ENCODE measurements at regions not wholly inside any gene's neighbourhood (a gene's known extent, or its start where the extent isn't known, plus 50 kb on each side); places are given as distances from the start of the nearest gene placed in this dataset.
"Not testable (repeated sequence)": the region's sequence is repeated elsewhere in the genome, so short reads cannot be mapped to it uniquely, and the experiment has no call there.

- DNase-seq (ENCODE audit: low spot score), result peak; percentile 86
Observed at GRCh38 chr5:9799606-9800005, 169.5 kb upstream of the TAS2R1 start.

DNA sequence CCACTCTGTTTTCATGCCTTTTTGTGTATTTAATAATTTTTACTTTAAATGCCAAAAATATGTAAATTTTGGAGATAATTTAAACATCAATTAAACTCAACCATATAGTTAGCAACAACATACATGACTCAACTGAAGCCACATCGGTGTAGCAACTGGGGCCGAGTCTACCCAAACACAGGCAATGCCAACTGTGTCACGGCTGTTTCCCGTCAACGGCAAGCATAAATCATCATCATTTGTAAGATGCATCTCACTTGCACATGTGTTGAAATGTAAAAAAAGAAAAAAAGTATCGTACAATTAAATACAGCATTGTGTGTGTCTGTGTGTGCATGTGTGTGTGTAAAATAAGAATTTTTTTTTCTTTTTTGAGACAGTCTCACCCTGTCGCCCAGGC is 160.1 kb upstream of the TAS2R1 start:
- DNase-seq (ENCODE audit: low spot score), result no peak

GRCh38 chr5:9789777-9790176 is 159.6 kb upstream of the TAS2R1 start:
- DNase-seq (ENCODE audit: low spot score), result peak; percentile 66

DNA sequence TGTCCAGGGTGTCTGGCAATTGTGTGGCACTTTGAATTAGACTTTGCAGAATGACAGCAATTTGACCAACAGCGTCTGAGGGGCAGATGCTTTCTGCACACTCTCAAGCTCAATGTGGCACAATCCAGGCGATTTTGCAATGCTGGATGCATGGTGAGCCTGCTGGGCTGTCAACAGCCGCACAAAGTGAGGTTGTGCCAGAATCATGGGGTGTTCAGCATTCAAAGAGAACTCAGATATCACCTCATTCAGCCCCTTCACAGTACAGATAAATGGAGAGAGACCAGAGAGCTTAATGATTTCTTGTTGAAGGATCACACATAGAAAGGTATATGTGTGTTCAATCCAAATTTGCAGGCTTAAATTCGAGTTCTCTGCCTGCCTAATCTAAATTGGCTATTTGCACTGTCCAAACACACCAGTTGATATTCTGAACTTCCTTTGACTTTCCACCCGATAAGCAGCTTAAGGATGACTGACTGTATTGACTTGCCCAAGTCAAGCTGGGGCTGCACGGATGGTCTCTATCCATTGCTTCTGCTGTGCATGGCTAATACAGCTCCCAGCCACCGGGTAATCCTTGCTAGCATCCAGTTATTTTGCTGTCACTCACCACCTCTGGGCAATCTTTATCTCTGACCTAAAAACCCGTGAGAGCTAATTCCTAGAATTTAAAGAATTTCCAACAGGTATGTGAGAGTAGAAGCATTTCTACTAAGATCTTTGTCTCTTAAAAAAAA is 157.9 kb upstream of the TAS2R1 start:
- DNase-seq (ENCODE audit: low spot score), result peak; percentile 33

- DNase-seq (ENCODE audit: low spot score), result no peak
Observed at GRCh38 chr5:9786380-9787360, 156.5 kb upstream of the TAS2R1 start.

- DNase-seq (ENCODE audit: low spot score), result no peak
Observed at GRCh38 chr5:9785751-9786150, 155.6 kb upstream of the TAS2R1 start.

DNA sequence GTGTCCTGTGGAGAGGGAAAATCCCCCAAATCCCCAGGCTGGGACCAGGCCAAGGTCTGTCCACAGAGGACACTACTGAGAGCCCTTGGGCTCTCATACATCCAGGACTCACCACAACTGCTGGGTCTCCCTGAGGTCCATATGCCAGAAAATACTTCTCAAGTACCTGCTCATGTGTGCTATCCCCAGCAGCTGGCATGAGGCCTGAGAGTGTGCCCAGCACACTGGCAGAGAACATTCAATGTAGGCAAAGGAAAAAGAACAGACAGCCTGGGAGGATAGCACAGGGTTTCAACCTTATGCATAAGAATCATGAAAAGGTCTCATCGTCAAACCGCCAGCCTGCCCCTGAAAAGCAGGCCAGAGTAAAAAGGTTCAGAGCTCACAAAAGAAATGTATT is 154.1 kb upstream of the TAS2R1 start:
- no peak for DNase-seq (ENCODE audit: low spot score)

GRCh38 chr5:9782826-9783560 is 152.8 kb upstream of the TAS2R1 start:
- DNase-seq (ENCODE audit: low spot score), result peak; percentile 98

- peak; percentile 50 for DNase-seq (ENCODE audit: low spot score)
Observed at GRCh38 chr5:9781890-9782289, 151.7 kb upstream of the TAS2R1 start.

- no peak for DNase-seq (ENCODE audit: low spot score)
Observed at GRCh38 chr5:9781275-9781674, 151.1 kb upstream of the TAS2R1 start.

DNA sequence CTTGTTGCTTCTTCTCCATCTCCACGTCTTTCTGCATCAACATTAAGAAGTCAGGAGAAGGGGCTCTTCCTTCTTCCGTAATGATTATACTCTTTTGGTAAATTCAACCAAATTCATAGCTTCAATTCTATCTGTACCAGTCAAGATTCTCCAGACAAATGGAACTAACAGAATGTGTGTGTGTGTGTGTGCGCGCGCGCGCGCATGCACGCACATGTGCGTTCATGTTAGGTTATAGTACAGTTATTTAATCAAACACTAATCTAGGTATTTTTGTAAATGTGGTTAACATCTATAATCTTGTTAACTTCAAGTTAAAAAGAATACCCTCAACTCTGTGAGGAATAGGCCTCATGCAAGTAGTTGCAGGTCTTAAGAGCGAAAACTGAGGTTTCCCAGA is 150.3 kb upstream of the TAS2R1 start:
- no peak for DNase-seq (ENCODE audit: low spot score)

- no peak for DNase-seq (ENCODE audit: low spot score)
Observed at GRCh38 chr5:9776525-9776924, 146.4 kb upstream of the TAS2R1 start.

DNA sequence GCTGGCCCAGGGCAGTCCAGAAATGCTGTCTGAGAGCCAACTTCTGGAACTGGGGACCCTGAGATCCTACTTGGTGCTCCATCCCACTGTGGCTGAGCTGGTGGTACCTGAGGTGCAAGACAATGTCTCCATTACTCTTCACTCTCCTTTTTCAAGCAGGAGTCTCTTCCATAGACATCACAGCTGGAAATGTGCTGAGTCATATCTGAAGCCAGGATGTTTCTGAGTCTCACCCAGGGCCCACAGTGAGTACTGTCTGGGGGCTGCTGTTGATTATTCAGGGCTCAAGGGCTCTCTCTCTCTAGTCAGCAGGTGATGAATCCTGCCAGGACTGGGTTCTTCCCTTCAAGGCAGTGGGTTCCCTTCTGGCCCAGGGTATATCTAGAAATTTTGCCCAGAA is 145.2 kb upstream of the TAS2R1 start:
- no peak for DNase-seq (ENCODE audit: low spot score)

DNA sequence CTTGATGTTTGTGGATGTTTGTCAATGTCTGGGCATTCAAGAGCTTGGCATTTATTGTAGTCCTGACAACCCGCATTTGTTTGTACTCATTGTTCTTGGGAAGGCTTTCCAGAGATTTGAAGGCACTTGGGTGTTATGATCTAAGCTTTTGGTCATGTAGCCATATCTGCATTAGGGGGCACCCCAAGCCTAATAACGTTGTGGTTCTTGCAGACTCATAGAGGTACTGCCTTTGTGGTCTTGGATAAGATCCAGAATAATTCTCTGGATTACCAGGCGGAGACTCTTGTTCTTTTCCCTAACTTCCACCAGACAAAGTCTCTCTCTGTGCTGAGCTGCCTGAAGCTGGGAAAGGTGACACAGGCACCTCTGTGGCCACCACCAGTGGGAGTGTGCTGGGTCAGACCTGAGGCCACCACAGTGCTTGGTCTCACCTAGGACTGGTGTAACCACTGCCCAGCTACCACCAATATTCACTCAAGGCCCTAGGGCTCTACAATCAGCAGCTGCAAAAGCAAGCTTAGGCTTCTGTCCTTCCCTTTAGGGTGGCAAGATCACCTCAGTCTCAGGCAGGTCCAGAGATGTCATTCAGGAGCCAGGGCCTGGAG is 144.4 kb upstream of the TAS2R1 start:
- peak; percentile 18 for DNase-seq (ENCODE audit: low spot score)

DNA sequence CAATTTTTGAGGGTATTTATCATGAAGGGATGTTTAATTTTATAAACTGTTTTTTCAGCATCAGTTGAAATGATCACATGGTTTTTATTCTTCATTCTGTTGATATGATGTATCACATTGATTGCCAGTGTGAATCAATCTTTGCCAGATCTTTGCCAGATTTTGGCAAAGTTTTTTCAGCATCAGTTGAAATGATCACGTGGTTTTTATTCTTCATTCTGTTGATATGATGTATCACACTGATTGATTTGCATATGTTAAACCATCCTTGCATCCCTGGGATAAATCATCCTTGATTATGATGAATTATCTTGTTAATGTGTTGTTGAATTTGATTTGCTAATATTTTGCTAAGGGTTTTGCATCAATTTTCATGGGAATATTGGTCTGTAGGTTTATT is 140.9 kb upstream of the TAS2R1 start:
- no peak for DNase-seq (ENCODE audit: low spot score)

DNA sequence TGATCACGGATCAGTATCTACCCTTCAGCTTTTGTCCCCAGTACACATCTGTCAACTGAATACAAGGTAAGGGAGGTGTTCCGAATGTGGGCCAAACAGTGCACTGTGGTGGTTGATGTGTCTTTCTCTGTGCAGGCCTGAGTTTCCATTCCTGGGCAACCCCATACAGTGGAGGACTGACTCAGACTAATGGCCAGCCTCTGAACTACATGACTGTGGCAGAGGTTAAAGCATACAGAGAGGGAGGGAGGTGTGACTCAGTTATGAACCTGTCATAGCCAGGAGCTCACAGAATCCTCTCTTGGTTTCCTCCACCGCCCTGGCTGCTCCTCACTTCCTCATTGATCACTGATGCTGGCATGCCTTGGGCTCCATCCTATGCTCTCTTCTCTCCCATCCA is 136.4 kb upstream of the TAS2R1 start:
- no peak for DNase-seq (ENCODE audit: low spot score)

- DNase-seq (ENCODE audit: low spot score), result no peak
Observed at GRCh38 chr5:9765419-9766140, 135.4 kb upstream of the TAS2R1 start.

DNA sequence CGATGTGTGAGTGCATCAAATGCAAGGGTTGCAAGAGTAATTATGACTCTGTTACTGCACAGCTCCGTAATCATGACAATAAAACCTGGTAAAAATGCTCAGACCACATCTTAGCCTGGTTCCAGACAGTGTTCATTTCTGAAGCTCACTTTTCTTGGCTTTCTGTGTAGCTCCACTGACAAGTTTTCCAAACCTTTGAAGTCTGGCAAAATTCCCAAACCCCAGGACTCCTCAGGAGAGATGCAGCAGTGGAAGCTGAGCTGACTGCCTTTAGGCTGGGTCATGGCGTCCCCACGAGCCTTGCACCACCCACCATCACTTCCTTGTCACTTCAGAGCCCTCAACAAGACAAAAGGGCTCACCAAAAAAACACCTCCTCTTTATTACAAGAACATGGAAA is 131.6 kb upstream of the TAS2R1 start:
- peak; percentile 41 for DNase-seq (ENCODE audit: low spot score)

GRCh38 chr5:9752670-9753069 is 122.5 kb upstream of the TAS2R1 start:
- DNase-seq (ENCODE audit: low spot score), result not testable (repeated sequence)

DNA sequence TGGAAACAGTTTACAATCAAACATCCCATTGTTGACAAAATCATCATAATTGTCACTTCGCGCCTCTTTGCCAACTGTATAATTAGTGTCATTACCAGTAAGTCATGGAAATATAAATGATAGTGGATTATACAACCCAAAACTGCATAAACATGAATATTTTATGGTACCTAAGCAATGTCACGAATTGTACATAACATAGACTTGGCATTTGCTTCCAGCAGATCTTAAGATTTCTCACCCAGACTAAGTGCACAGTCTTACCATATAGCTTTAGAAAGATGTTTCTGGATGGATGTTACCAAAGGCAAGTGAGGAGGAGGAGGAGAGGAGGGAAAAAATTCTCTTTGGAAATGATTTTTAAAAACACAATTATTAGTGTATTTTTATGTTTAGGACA is 113.4 kb upstream of the TAS2R1 start:
- no peak for DNase-seq (ENCODE audit: low spot score)

GRCh38 chr5:9742848-9743247 is 112.7 kb upstream of the TAS2R1 start:
- no peak for DNase-seq (ENCODE audit: low spot score)

All from umbilical cord (tissue), 1 donor.